ENCODE measurements at regions not wholly inside any gene's neighbourhood (a gene's known extent, or its start where the extent isn't known, plus 50 kb on each side); places are given as distances from the start of the nearest gene placed in this dataset.

DNA sequence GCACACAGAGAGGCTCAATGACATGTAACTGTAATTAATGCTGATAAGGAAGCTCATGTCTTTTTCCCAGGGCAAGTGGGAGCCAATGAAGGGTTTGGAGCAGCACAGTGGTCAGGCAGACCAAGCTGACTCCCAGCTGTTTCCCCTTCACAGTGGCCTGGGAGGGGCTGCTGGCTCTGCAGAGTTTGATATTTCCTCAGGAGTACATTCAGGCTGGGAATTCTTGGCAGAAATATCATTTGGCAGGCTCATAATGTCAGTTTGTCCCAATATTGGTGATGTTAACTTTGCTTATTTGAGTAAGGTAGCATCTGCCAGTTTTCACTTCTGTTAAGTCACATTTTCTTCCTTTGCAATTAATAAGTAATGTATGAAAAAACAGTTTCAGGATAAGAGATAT is 247.0 kb downstream of the EMP1 start:
- DNase-seq (ENCODE audit: low spot score), result no peak
- in situ Hi-C loops (cut with MboI; ENCODE audit: low pct_unique_long_range_greater_than_20kb, low sequenced_read_pairs, unreplicated experiment), result no loop called here
- TF ChIP-seq, protein P1, sequence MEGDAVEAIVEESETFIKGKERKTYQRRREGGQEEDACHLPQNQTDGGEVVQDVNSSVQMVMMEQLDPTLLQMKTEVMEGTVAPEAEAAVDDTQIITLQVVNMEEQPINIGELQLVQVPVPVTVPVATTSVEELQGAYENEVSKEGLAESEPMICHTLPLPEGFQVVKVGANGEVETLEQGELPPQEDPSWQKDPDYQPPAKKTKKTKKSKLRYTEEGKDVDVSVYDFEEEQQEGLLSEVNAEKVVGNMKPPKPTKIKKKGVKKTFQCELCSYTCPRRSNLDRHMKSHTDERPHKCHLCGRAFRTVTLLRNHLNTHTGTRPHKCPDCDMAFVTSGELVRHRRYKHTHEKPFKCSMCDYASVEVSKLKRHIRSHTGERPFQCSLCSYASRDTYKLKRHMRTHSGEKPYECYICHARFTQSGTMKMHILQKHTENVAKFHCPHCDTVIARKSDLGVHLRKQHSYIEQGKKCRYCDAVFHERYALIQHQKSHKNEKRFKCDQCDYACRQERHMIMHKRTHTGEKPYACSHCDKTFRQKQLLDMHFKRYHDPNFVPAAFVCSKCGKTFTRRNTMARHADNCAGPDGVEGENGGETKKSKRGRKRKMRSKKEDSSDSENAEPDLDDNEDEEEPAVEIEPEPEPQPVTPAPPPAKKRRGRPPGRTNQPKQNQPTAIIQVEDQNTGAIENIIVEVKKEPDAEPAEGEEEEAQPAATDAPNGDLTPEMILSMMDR (IDR thresholded peaks at IDR 0.05; ENCODE audit: extremely low read depth, insufficient read depth, missing control alignments), result no peak

DNA sequence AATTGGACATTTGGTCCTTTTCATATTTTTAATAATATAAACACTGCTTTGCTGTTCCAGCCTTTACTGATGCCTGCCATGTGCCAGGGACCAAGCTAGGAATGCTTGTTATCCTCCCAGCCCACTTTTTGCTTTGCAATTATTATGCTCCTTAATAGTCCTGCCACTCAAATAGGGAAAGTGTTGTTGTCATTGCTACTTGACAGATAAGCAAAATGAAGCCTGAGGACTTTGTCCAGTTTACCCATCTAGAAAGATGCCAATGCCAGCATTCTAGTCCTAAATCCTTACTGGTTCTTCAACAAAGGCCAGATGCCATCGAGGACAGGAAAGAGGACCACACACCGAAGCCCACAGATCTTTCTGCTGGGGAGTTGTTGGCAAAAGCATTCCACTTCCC is 246.5 kb downstream of the EMP1 start:
- TF ChIP-seq, protein P1 (IDR thresholded peaks at IDR 0.05; ENCODE audit: extremely low read depth, insufficient read depth, missing control alignments), result no peak
- in situ Hi-C loops (cut with MboI; ENCODE audit: low pct_unique_long_range_greater_than_20kb, low sequenced_read_pairs, unreplicated experiment), result no loop called here

DNA sequence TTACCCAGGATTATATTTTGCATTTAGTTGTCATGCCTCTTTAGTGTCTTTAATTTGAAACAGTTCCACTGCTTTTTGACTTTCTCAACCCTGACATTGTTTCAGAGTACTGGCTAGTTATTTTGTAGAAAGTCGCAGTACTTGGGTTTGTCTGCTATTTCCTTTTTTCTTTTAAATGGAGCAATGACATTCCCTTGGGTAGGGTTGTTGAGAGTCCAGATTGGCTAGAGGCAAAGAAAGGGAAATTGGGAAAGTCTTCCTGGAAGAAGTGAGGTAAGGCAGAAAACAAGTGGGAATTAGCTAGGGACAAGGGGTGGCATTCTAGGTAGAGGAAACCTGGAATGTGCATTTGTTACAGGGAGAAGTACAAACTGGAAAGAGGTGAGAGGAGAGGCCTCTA is 245.9 kb downstream of the EMP1 start:
- DNase-seq (ENCODE audit: low spot score), result no peak
- TF ChIP-seq, protein P1 (IDR thresholded peaks at IDR 0.05; ENCODE audit: extremely low read depth, insufficient read depth, missing control alignments), result no peak
- in situ Hi-C loops (cut with MboI; ENCODE audit: low pct_unique_long_range_greater_than_20kb, low sequenced_read_pairs, unreplicated experiment), result no loop called here

More for the DNA sequence above, 246.5 kb downstream of the EMP1 start:
- DNase-seq (ENCODE audit: low spot score), result no peak

DNA sequence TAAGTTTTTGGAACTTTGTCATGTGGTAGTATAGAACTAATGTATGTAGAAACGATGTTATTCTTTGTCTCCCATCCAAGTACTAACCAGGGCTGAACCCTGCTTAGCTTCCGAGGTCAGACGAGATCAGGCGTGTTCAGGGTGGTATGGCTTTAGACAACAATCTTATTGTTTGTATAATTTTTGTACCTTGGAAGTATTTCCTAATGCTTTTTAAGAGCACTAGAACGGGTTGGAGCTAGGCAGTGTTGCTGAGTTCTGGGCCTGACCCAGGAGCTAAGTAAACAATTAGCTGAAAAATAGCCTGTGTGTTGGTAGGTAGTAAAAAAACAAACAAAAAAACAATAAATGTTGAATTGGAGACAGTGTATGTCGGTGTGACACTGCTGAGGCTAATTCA is 244.3 kb downstream of the EMP1 start:
- in situ Hi-C loops (cut with MboI; ENCODE audit: low pct_unique_long_range_greater_than_20kb, low sequenced_read_pairs, unreplicated experiment), result no loop called here
- TF ChIP-seq, protein P1 (IDR thresholded peaks at IDR 0.05; ENCODE audit: extremely low read depth, insufficient read depth, missing control alignments), result no peak
- no peak for DNase-seq (ENCODE audit: low spot score)

DNA sequence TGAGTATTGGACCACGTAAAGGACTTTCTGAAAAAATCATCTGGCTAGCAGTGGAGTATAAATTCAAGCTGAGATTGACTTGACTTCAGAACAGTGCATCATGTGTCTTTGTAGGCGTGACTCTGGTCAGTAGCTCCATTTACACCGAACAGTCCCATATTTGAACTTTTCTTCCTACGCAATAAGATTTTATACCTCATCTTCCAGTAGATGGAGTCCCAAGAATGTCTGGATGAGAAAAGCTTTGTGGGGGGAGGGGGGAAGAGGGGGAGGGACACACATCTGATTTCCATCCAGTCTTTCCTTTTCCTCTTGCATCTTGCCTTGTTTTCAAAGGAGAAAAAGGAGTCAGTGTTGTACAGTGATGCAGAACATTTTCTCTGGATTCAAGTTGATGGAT is 241.0 kb downstream of the EMP1 start:
- DNase-seq (ENCODE audit: low spot score), result no peak
- in situ Hi-C loops (cut with MboI; ENCODE audit: low pct_unique_long_range_greater_than_20kb, low sequenced_read_pairs, unreplicated experiment), result no loop called here
- TF ChIP-seq, protein P1 (IDR thresholded peaks at IDR 0.05; ENCODE audit: extremely low read depth, insufficient read depth, missing control alignments), result no peak

DNA sequence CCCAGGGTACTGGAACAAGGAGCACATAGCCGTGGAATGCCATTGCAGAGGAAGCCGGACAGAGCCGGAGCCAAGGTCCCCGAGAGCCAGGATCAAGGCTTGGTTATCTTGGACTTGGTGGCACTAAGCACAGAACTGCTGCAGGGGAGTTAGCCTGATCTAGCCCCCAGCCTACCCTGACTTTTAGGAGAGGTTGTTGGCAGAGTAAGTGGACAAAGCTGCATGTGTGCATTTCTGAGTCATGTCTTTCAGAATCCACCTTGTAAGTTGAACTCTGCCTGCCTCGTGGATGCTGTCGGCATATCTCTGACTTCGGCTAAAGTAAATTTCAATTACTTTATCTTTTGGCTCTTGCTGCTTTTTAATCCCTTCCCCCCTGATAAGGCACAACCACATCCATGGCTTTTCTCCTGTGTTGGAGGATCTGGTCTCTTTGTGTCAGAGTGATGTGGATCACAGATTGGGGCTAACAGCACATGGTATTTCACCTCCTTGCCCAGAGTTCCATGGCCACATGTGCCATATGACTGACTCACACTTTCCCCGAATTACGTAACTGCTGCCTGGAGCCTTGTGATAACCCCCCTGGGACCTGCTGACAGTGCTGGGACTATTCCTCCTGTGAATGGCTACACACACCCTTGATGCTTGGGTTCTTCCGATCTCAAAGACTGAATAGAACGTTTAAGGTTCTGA is 240.3 kb downstream of the EMP1 start:
- TF ChIP-seq, protein P1 (IDR thresholded peaks at IDR 0.05; ENCODE audit: extremely low read depth, insufficient read depth, missing control alignments), result no peak
- in situ Hi-C loops (cut with MboI; ENCODE audit: low pct_unique_long_range_greater_than_20kb, low sequenced_read_pairs, unreplicated experiment), result no loop called here
- DNase-seq (ENCODE audit: low spot score), result no peak

Measured in GM13977 (cell line).